ENCODE measurements at regions not wholly inside any gene's neighbourhood (a gene's known extent, or its start where the extent isn't known, plus 50 kb on each side); places are given as distances from the start of the nearest gene placed in this dataset.
"Not testable (repeated sequence)": the region's sequence is repeated elsewhere in the genome, so short reads cannot be mapped to it uniquely, and the experiment has no call there.

DNA sequence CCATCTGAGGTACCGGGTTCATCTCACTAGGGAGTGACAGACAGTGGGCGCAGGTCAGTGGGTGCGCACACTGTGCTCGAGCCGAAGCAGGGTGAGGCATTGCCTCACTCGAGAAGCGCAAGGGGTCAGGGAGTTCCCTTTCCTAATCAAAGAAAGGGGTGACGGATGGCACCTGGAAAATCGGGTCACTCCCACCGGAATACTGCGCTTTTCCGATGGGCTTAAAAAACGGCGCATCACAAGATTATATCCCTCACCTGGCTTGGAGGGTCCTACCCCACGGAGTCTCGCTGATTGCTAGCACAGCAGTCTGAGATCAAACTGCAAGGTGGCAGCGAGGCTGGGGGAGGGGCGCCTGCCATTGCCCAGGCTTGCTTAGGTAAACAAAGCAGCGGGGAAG is 91.0 kb upstream of the SATB1 start:
- not testable (repeated sequence) for DNase-seq

GRCh38 chr3:18513091-18513490 is 88.0 kb upstream of the SATB1 start:
- no peak for DNase-seq

DNA sequence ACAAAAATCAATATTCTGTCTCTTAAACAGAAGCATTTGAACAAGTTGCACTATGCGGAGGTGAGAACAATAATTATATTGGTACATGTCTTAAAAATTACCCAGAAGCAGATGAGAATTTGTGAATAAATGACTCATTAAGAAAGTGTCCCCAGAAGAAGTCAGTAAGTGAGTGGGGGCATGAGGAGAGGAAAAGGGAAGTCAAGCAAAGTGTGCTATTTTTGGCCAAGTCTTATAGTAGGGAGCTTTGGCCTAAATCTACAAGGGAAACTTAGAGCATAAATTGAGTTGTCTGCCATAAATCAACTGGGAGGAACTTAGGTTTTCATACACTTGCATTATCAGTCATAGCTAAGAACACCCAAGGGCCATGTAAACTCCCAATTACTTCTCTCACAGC is 86.9 kb upstream of the SATB1 start:
- DNase-seq, result no peak

- no peak for DNase-seq
Measured at GRCh38 chr3:18510947-18511346, 85.8 kb upstream of the SATB1 start.

- DNase-seq, result no peak
Measured at GRCh38 chr3:18507333-18507732, 82.2 kb upstream of the SATB1 start.

GRCh38 chr3:18505056-18505455 is 79.9 kb upstream of the SATB1 start:
- no peak for DNase-seq

DNA sequence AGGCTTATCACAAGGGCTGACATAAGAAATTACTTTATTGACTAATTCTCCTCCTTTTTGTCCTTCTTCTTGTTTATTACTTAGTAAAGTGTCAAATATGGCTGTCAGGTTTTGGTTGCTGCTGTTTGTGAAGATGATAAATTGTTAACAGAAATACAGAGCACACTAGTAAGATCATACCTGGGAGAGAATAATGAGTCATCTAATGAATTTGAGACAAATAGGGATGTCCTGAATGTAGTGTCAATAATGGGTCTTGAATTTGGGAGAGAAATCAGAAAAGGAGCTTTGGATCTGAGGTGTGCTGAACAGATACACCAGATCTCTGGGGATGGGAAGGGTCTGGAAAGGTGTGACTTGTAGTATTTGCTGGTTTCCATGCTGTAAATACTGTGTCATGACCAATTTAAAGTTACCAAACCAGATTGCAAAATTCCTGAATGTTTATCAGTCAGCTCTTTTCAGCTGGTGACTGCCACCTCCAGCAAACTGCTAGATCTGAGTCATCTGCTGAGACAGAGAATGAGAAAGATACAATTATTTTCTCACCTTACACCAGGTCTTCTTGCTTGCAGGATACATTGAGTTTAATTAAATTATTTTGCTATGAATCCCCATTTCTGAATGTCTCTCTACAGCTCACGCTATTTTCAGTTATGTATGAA is 76.7 kb upstream of the SATB1 start:
- DNase-seq, result no peak

- no peak for DNase-seq
Measured at GRCh38 chr3:18500322-18500721, 75.2 kb upstream of the SATB1 start.

DNA sequence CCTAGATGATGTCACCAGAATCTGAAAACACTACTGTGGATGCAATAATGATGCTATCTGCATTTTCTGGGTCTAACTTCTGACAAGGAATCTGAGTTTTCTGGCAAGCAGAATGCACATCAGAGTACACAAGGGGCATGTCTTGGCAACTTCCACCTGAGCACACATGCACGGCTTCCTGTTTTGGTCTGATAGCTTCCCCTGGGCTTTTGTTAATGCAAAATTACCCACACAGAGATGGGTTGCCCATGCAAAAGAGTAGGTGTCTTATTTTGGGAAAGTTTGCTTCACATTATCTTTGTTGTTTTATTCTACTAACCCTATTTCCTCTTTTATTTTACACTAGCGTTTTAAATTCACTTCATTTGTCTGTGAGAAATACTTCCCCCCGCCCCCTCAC is 74.2 kb upstream of the SATB1 start:
- DNase-seq, result no peak

DNA sequence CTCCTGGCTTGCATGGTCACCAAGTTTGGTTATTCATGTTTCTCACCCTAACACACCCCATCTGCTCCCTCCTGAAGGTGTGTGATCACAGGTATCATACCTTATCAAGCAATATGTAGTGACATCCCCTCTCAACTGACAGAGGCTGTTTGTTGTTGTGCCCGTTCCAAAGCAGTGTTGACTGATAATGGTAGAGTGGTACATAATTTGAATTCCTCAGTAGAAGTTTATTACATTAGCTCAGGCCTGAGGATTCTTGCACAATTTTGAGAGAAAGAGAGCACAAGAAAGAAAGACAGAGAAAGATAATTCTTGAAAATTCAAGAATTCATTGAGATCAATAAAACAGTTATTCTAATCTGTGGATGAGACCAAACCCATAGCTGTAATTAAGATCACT is 69.1 kb upstream of the SATB1 start:
- no peak for DNase-seq

DNA sequence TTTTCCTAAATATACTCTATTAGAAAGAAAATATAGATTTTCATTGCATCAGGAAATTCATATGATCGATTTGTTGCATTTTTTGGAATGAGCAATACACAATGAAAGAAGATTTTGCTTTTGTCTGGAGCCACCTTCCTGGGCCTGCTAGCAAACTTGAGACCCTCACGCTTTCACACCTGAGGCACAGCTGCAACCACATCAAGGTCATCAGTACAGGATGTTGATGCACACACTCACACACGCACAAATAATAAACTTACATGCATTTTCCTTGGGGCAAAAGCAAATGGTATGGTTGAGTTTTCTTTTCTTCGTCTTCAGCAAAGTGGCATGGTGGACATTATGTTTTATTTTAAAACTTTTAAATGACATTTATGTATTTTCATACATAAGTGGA is 64.8 kb upstream of the SATB1 start:
- DNase-seq, result no peak

GRCh38 chr3:18483226-18483625 is 58.1 kb upstream of the SATB1 start:
- DNase-seq, result no peak

DNA sequence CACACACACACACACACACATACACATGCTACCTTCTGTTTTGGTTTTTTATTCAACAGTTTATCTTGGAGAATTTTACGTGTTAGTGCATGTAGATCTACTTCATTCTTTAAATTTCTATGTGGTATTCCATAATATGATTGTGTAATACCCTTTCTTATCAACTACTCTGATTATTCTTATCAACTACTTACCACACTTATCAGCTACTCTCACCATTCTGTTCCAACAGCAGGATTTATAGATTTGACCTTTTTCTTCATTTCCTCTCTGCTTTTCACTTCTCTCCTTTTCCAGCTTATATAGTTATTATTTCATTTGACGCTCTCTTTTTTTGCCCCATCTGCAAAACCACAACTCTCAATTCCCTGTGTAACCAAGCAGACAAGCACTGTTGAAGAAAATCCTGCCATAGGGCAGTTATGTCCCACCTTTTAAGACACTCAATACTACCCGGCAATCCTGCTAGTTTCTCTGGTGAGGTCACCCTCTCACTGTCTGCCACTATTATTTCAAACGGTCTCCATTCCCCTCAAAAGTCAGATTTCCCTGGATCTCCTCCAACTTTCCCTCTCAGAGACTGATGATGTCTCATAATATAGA is 56.9 kb upstream of the SATB1 start:
- no peak for DNase-seq

DNA sequence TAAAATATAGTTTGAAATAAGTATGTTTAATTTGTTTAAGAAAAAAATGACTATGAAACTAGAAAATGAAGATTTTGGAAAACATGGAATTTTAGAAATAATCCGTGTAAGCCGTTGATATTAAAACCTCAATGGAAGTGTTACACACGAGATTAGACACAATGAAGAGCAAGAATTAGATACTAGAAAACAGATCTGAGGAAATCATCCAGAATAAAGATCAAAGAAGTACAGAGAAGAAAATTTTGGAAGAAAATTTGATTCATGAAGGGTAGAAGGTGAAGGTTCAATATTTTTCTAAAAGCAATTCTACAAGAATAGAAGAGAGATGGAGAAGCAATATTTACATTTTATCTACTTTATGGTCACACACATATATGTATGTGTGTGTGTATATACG is 52.5 kb upstream of the SATB1 start:
- no peak for DNase-seq

Measured in DMS 273 treated with DMSO at 0.1 percent for 48 hours (cell line).